GM23338 (cell line): ENCODE measurements at regions not wholly inside any gene's neighbourhood (a gene's known extent, or its start where the extent isn't known, plus 50 kb on each side); places are given as distances from the start of the nearest gene placed in this dataset.

Experiments used
- ATAC-seq: fragments of 200-7000 bp; cut with Tn5 transposase; 3 replicates; pipeline ENCODE4 v1.9.1; 2020
- DNase-seq: peaks from one replicate; pipeline ENCODE4 v3.0.0-alpha.2; 2015; ENCODE audit warnings: low spot score
- H2AFZ ChIP-seq: fragments of 200-600 bp; sonication (generic); 2 replicates; pipeline ENCODE4 v1.8.0; 2016; ENCODE audit warnings: antibody characterized with exemption, mild to moderate bottlenecking, moderate library complexity
- H3F3A ChIP-seq: fragments of 200-600 bp; sonication (generic); replicated peaks from 2 replicates; pipeline ENCODE4 v1.8.0; 2017; ENCODE audit warnings: antibody characterized with exemption, mixed run types, low read depth
- H3K27ac ChIP-seq: fragments of 200-600 bp; sonication (generic); 2 replicates; pipeline ENCODE4 v1.6.1; 2016; ENCODE audit warnings: low read depth
- H3K27me3 ChIP-seq: fragments of 200-600 bp; sonication (generic); 2 replicates; pipeline ENCODE4 v1.8.0; 2016; ENCODE audit warnings: mild to moderate bottlenecking, mixed run types, moderate library complexity; ENCODE audit not compliant: insufficient read depth
- H3K36me3 ChIP-seq: fragments of 200-600 bp; sonication (generic); 2 replicates; pipeline ENCODE4 v1.8.0; 2016; ENCODE audit warnings: mild to moderate bottlenecking; ENCODE audit not compliant: insufficient read depth
- H3K4me1 ChIP-seq: fragments of 200-600 bp; sonication (generic); 2 replicates; pipeline ENCODE4 v1.8.0; 2016; ENCODE audit warnings: mild to moderate bottlenecking, moderate library complexity; ENCODE audit not compliant: insufficient read depth
- H3K4me2 ChIP-seq: fragments of 200-600 bp; sonication (generic); 2 replicates; pipeline ENCODE4 v1.7.1; 2017; ENCODE audit warnings: mixed run types
- H3K4me3 ChIP-seq: fragments of 200-600 bp; sonication (generic); 2 replicates; pipeline ENCODE4 v1.6.1; 2016; ENCODE audit warnings: mixed run types
- H3K79me2 ChIP-seq: fragments of 200-600 bp; sonication (generic); replicated peaks from 2 replicates; pipeline ENCODE4 v1.8.0; 2017; ENCODE audit warnings: mild to moderate bottlenecking; ENCODE audit not compliant: insufficient read depth
- H3K9me2 ChIP-seq: fragments of 200-600 bp; sonication (generic); 2 replicates; pipeline ENCODE4 v1.8.0; 2017; ENCODE audit not compliant: insufficient read depth
- H4K20me1 ChIP-seq: fragments of 200-600 bp; sonication (generic); replicated peaks from 2 replicates; pipeline ENCODE4 v1.8.0; 2017; ENCODE audit warnings: mild to moderate bottlenecking; ENCODE audit not compliant: insufficient read depth
- H3K27ac Mint-ChIP-seq: 2 replicates; pipeline ENCODE4 v1.8.0; 2020; ENCODE audit warnings: inconsistent platforms, mild to moderate bottlenecking, moderate library complexity, mixed read lengths
- H3K27me3 Mint-ChIP-seq: 3 replicates; pipeline ENCODE4 v1.8.0; 2022; ENCODE audit warnings: low read depth, mild to moderate bottlenecking, moderate library complexity, mixed read lengths, inconsistent platforms; ENCODE audit not compliant: insufficient read depth, poor library complexity
- H3K36me3 Mint-ChIP-seq: 3 replicates; pipeline ENCODE4 v1.8.0; 2021; ENCODE audit warnings: low read depth, mild to moderate bottlenecking, inconsistent platforms, moderate library complexity, mixed read lengths
- H3K4me1 Mint-ChIP-seq: 3 replicates; pipeline ENCODE4 v1.8.0; 2020; ENCODE audit warnings: mild to moderate bottlenecking, inconsistent platforms, mixed read lengths
- H3K4me3 Mint-ChIP-seq: 3 replicates; pipeline ENCODE4 v1.8.0; 2021; ENCODE audit warnings: moderate library complexity, mild to moderate bottlenecking, inconsistent platforms, mixed read lengths
- H3K9me3 Mint-ChIP-seq: 3 replicates; pipeline ENCODE4 v1.8.0; 2020; ENCODE audit warnings: moderate library complexity, mild to moderate bottlenecking, inconsistent platforms, mixed read lengths
- CREB1 ChIP-seq: fragments of 250-450 bp; sonication (Bioruptor Pico); IDR thresholded peaks from 2 replicates; pipeline ENCODE4 v1.5.0; 2020; ENCODE audit warnings: low read depth, mild to moderate bottlenecking, moderate library complexity
- CTCF ChIP-seq, 2 experiments: fragments of 200-600 bp in 1 of 2; sonication (generic) in 1 of 2; conservative IDR thresholded peaks; 2 replicates each; pipeline versions ENCODE4 v1.5.1 to v1.6.1; 2016 to 2017; ENCODE audit warnings: antibody characterized with exemption in 2 of 2, low read depth in 2 of 2, mild to moderate bottlenecking in 2 of 2, moderate library complexity in 1 of 2
- ETS1 ChIP-seq: IDR thresholded peaks from 2 replicates; pipeline ENCODE4 v1.6.1; 2016; ENCODE audit warnings: antibody characterized with exemption
- EZH2 ChIP-seq: fragments of 200-600 bp; sonication (generic); IDR thresholded peaks from one replicate; pipeline ENCODE4 v1.8.0; 2017; ENCODE audit warnings: antibody characterized with exemption, mild to moderate bottlenecking, low read depth; ENCODE audit not compliant: unreplicated experiment
- EZH2phosphoT487 ChIP-seq: fragments of 200-600 bp; sonication (generic); IDR thresholded peaks from one replicate; pipeline ENCODE4 v1.8.1; 2018; ENCODE audit warnings: antibody characterized with exemption; ENCODE audit not compliant: unreplicated experiment
- JUNB ChIP-seq: IDR thresholded peaks from one replicate; pipeline ENCODE4 v1.6.1; 2016; ENCODE audit warnings: antibody characterized with exemption; ENCODE audit not compliant: unreplicated experiment
- NANOG ChIP-seq: IDR thresholded peaks from 2 replicates; pipeline ENCODE4 v1.6.1; 2016; ENCODE audit warnings: antibody characterized with exemption, borderline replicate concordance
- POLR2AphosphoS5 ChIP-seq: IDR thresholded peaks from 2 replicates; pipeline ENCODE4 v1.6.1; 2016; ENCODE audit warnings: antibody characterized with exemption, low read depth
- REST ChIP-seq: IDR thresholded peaks from one replicate; pipeline ENCODE4 v1.6.1; 2018; ENCODE audit warnings: antibody characterized with exemption; ENCODE audit not compliant: unreplicated experiment
- STAT1 ChIP-seq: IDR thresholded peaks from one replicate; pipeline ENCODE4 v1.6.1; 2016; ENCODE audit warnings: antibody characterized with exemption; ENCODE audit not compliant: unreplicated experiment
- ZNF114 ChIP-seq: fragments of 250-450 bp; sonication (Bioruptor Pico); IDR thresholded peaks from 2 replicates; pipeline ENCODE4 v1.5.0; 2020; ENCODE audit warnings: mild to moderate bottlenecking, moderate library complexity
- ZNF331 ChIP-seq: fragments of 250-450 bp; sonication (Bioruptor Pico); IDR thresholded peaks from 2 replicates; pipeline ENCODE4 v1.5.0; 2020; ENCODE audit warnings: low read depth, mild to moderate bottlenecking, moderate library complexity
- ZNF462 ChIP-seq: fragments of 250-450 bp; sonication (Bioruptor Pico); IDR thresholded peaks from 2 replicates; pipeline ENCODE4 v1.5.0; 2020; ENCODE audit warnings: mild to moderate bottlenecking, moderate library complexity

- Mint-ChIP-seq H3K36me3 (no peaks in the 10 kb centered on the region), H3K9me3 (no peaks in the 10 kb centered on the region), H3K4me1 (peaks cover 4% of the 10 kb centered on the region; the same call in 2 of the 3 replicates), H3K4me3 (no peak overlapping the region), H3K27me3 (peaks cover 2% of the 10 kb centered on the region), H3K27ac (peak overlapping the region; percentile 78; the same call in 1 of the 2 replicates)
- Histone ChIP-seq H3K9me2 (peaks cover 11% of the 10 kb centered on the region), H3K4me2 (no peak overlapping the region), H3F3A (no peaks in the 10 kb centered on the region), H3K27ac (no peak overlapping the region), H4K20me1 (no peaks in the 10 kb centered on the region), H3K4me1 (peaks cover 9% of the 10 kb centered on the region; the same call in 1 of the 2 replicates), H3K27me3 (no peaks in the 10 kb centered on the region), H3K4me3 (no peak overlapping the region), H3K79me2 (no peaks in the 10 kb centered on the region), H3K36me3 (no peaks in the 10 kb centered on the region), H2AFZ (no peak overlapping the region)
- ATAC-seq (no peak), DNase-seq (no peak)
- TF ChIP-seq EZH2 (no peak), CTCF (conservative IDR thresholded peaks at IDR 0.05; ENCODE audit: low read depth in 2 of 2) (no peak), ZNF462 (CRISPR knock-in tag) (no peak), ZNF331 (CRISPR knock-in tag) (no peak), NANOG (no peak), EZH2phosphoT487 (no peak), JUNB (no peak), ZNF114 (CRISPR knock-in tag) (no peak), STAT1 (no peak), REST (no peak), ETS1 (no peak), CREB1 (CRISPR knock-in tag) (no peak), POLR2AphosphoS5 (no peak)
Observed at GRCh38 chr5:40223884-40224402, 455.8 kb upstream of the PTGER4 start.
